ENCODE measurements at regions not wholly inside any gene's neighbourhood (a gene's known extent, or its start where the extent isn't known, plus 50 kb on each side); places are given as distances from the start of the nearest gene placed in this dataset.

DNA sequence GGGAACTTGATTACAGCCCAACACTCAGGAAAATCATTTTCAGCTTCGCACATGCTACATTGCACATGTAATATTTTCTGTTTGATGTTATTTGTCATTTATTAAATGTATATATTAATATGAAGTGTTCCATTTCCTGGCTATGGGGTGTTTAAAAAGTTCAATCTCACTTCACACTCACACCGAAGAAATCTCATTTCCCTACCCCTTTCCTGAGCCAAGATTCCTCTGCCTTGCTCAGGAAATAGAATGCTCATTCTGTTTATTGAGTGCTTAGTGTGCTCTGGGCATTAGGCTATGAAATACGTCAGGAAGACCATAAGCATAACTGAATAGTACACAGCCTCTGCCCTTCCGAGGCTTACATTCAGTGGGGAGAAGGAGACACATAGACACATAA, 331.9 kb upstream of the TSHZ3 start:
- TF ChIP-seq, protein P1, sequence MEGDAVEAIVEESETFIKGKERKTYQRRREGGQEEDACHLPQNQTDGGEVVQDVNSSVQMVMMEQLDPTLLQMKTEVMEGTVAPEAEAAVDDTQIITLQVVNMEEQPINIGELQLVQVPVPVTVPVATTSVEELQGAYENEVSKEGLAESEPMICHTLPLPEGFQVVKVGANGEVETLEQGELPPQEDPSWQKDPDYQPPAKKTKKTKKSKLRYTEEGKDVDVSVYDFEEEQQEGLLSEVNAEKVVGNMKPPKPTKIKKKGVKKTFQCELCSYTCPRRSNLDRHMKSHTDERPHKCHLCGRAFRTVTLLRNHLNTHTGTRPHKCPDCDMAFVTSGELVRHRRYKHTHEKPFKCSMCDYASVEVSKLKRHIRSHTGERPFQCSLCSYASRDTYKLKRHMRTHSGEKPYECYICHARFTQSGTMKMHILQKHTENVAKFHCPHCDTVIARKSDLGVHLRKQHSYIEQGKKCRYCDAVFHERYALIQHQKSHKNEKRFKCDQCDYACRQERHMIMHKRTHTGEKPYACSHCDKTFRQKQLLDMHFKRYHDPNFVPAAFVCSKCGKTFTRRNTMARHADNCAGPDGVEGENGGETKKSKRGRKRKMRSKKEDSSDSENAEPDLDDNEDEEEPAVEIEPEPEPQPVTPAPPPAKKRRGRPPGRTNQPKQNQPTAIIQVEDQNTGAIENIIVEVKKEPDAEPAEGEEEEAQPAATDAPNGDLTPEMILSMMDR (IDR thresholded peaks at IDR 0.05; ENCODE audit: unreplicated experiment), result no peak
- Mint-ChIP-seq H3K4me3 (ENCODE audit: low read depth) (no peak overlapping the region), H3K36me3 (ENCODE audit: insufficient read depth) (no peaks in the 10 kb centered on the region), H3K4me1 (ENCODE audit: low read depth) (no peaks in the 10 kb centered on the region), H3K27ac (no peak overlapping the region), H3K27me3 (peaks cover 16% of the 10 kb centered on the region), H3K9me3 (ENCODE audit: low read depth) (peaks cover 3% of the 10 kb centered on the region)
- no peak for DNase-seq (ENCODE audit: low spot score, unreplicated experiment)

DNA sequence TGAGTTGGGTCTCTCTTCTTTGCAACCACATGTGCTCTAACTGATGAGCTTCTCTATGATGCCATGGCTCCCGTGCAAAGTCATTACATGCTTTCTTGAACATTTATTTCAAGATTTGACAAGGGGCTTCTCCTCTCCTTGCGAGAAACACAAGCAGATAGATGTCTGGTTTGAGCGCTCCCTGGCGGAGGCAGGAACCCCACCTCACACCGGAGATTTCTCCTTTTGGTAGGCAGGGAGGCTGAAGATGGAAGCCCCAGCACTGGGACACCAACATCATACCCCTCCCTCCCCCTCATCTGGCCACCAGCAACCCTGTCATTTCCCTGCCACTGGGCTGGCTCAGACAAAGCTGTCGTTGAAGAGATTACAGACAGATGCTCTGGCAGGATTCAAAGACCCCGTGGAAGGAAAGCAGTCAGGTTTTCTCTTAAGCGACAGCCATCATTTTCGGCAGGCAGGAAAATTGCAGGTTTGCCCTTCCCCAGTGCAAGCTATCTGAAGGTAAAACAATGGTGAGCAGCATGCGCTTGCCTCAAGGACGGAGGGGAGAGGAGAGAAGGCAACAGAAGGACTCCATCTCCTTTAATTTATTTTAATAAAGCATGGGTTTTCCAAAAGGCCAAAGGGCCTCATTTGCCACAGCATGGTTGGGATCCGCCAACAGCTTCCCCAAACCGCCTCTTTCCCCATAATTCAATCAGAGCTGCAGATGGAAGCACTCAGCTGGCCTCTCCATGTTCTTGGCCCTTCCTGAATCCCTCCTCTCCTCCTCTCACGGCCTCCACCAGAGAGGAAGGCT, 344.1 kb upstream of the TSHZ3 start:
- H3K4me1 Mint-ChIP-seq (ENCODE audit: low read depth), result no peaks in the 10 kb centered on the region
- H3K27me3 Mint-ChIP-seq, result peaks cover 9% of the 10 kb centered on the region
- no peaks in the 10 kb centered on the region for H3K36me3 Mint-ChIP-seq (ENCODE audit: insufficient read depth)
- no peaks in the 10 kb centered on the region for H3K9me3 Mint-ChIP-seq (ENCODE audit: low read depth)
- TF ChIP-seq, protein P1 (IDR thresholded peaks at IDR 0.05; ENCODE audit: unreplicated experiment), result no peak
- DNase-seq (ENCODE audit: low spot score, unreplicated experiment), result no peak
- no peak overlapping the region for H3K27ac Mint-ChIP-seq
- H3K4me3 Mint-ChIP-seq (ENCODE audit: low read depth), result no peak overlapping the region

DNA sequence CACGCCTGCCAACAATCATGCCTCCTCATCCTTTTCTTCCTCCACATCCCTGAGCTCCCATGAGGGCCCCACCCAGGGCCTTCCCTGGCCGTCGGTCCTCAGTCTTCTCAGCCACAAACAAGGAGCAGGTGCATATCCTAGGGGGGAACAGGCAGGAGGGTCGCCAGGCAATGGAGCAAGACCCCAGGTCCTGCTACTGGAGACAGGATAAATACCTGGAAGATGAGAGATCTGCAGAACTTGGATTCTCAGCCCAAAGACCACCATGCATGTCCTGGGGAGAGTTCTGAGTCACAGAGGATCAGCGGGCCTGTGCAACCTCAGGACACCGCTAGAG, 344.7 kb upstream of the TSHZ3 start:
- TF ChIP-seq, protein P1 (IDR thresholded peaks at IDR 0.05; ENCODE audit: unreplicated experiment), result no peak
- Mint-ChIP-seq H3K27ac (no peak overlapping the region), H3K36me3 (ENCODE audit: insufficient read depth) (no peaks in the 10 kb centered on the region), H3K4me3 (ENCODE audit: low read depth) (no peak overlapping the region), H3K9me3 (ENCODE audit: low read depth) (no peaks in the 10 kb centered on the region), H3K4me1 (ENCODE audit: low read depth) (no peaks in the 10 kb centered on the region), H3K27me3 (peaks cover 9% of the 10 kb centered on the region)
- no peak for DNase-seq (ENCODE audit: low spot score, unreplicated experiment)

DNA sequence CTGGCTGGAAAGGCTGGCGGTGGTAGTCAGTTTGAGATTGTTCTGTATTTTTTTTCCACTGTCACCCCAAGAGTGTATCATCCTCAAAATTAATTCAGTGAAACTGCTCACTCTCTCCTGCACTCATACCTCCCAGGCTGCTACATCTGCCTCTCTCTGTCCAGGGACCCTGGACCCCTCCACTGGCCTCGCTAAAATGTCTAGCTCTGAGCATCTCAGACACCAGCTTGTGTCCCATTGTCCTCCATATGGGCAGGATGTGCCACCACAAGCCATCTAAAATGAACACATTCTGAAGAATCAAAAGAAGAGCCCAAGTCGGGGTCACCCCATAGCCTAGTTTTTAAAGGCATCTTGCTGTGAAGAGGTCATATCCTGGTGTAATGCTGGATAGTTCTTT, 345.5 kb upstream of the TSHZ3 start:
- Mint-ChIP-seq H3K4me3 (ENCODE audit: low read depth) (no peak overlapping the region), H3K9me3 (ENCODE audit: low read depth) (no peaks in the 10 kb centered on the region), H3K27ac (no peak overlapping the region), H3K4me1 (ENCODE audit: low read depth) (no peaks in the 10 kb centered on the region), H3K27me3 (peaks cover 10% of the 10 kb centered on the region), H3K36me3 (ENCODE audit: insufficient read depth) (no peaks in the 10 kb centered on the region)
- TF ChIP-seq, protein P1 (IDR thresholded peaks at IDR 0.05; ENCODE audit: unreplicated experiment), result no peak
- DNase-seq (ENCODE audit: low spot score, unreplicated experiment), result no peak

DNA sequence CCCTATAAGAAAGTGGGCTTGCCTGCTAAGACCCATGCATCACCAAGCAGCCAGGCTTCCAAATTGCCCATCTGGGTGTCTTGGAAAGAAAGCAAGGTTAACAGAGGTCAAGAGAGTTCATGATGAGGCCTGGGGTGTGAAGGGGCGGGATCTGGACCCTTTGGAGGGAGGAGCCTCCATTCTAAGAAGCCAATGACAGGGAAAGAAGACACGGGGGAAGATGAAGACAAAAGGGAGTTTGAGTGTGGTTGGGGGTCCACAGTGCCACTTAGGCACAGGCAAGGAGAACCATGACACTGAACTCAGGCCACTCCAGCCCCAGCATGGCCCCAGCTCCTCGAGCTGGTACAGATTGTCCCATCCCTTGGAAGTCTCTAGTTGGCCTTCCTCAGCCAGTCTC, 350.2 kb upstream of the TSHZ3 start:
- Mint-ChIP-seq H3K27me3 (peaks cover 8% of the 10 kb centered on the region), H3K4me1 (ENCODE audit: low read depth) (no peaks in the 10 kb centered on the region), H3K9me3 (ENCODE audit: low read depth) (peaks cover 5% of the 10 kb centered on the region), H3K27ac (no peak overlapping the region), H3K36me3 (ENCODE audit: insufficient read depth) (no peaks in the 10 kb centered on the region), H3K4me3 (ENCODE audit: low read depth) (no peak overlapping the region)
- TF ChIP-seq, protein P1 (IDR thresholded peaks at IDR 0.05; ENCODE audit: unreplicated experiment), result no peak
- no peak for DNase-seq (ENCODE audit: low spot score, unreplicated experiment)
